ENCODE measurements at regions not wholly inside any gene's neighbourhood (a gene's known extent, or its start where the extent isn't known, plus 50 kb on each side); places are given as distances from the start of the nearest gene placed in this dataset.

- H3K36me3 ChIP-seq (ENCODE audit: control insufficient read depth, insufficient read depth, low read length), result no peaks in the 10 kb centered on the region
- 91 to 97% methylated on average over 12 to 14 of the region's 18 CpGs for WGBS, 2 experiments (ENCODE audit: insufficient coverage in 2 of 2)
- no peak overlapping the region for H3K27ac ChIP-seq (ENCODE audit: low read depth, low read length, severe bottlenecking)
- no peak overlapping the region for H3K4me3 ChIP-seq (ENCODE audit: extremely low read depth, insufficient read depth, low read length, poor library complexity, severe bottlenecking)
- peaks cover 3% of the 10 kb centered on the region for H3K9me3 ChIP-seq (ENCODE audit: control insufficient read depth, low read length)
- peaks cover 20% of the 10 kb centered on the region for H3K4me1 ChIP-seq (ENCODE audit: control insufficient read depth, insufficient read depth, low read length, poor library complexity, severe bottlenecking)
Measured at GRCh38 chr14:54343272-54344121, 53.3 kb upstream of the CDKN3 start.

DNA sequence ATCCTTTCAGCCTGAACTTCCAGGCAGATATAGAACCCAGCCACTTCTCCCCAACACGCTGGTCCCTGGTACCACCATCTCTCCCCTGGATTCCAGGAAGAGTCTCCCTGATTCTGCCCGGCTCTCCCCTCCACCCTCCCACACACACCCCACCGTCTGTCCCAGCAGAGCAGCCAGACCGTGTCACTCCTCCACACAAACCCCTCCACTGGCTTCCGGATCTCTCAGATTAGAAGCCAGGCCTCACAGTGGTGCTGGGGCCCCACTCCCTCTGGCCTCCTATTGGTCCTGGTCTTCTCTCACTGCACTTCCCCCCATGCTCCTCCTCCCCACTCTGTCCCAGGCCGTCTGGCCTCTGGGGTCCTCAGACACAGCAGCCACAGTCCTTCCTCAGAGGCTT, 52.4 kb upstream of the CDKN3 start:
- H3K4me1 ChIP-seq (ENCODE audit: control insufficient read depth, insufficient read depth, low read length, poor library complexity, severe bottlenecking), result peaks cover 17% of the 10 kb centered on the region
- no peak overlapping the region for H3K27ac ChIP-seq (ENCODE audit: low read depth, low read length, severe bottlenecking)
- WGBS, 2 experiments (ENCODE audit: insufficient coverage in 2 of 2), result 63 to 71% methylated on average over 6 of the region's 6 CpGs
- peaks cover 3% of the 10 kb centered on the region for H3K9me3 ChIP-seq (ENCODE audit: control insufficient read depth, low read length)
- no peak overlapping the region for H3K4me3 ChIP-seq (ENCODE audit: extremely low read depth, insufficient read depth, low read length, poor library complexity, severe bottlenecking)
- H3K36me3 ChIP-seq (ENCODE audit: control insufficient read depth, insufficient read depth, low read length), result no peaks in the 10 kb centered on the region

DNA sequence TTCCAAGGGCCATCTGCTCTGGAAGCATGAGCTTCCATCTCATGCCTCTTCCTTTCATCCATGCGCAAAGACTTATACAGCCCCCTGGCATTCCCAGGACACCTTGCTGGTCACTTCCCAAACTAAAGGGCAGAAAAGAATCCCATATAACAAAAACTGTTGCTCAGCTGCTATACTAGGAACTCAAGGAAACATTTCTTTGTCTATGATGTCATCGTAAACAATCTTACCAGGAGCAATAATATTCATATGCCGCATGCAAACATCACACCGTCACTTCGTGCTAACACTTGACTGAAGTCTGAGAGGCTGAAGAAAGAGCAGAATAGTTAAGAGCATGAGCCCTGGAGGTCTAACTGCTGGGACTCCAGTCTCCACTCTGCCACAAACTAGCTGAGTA, 50.5 kb upstream of the CDKN3 start:
- H3K4me3 ChIP-seq (ENCODE audit: extremely low read depth, insufficient read depth, low read length, poor library complexity, severe bottlenecking), result no peak overlapping the region
- H3K4me1 ChIP-seq (ENCODE audit: control insufficient read depth, insufficient read depth, low read length, poor library complexity, severe bottlenecking), result peaks cover 17% of the 10 kb centered on the region
- H3K36me3 ChIP-seq (ENCODE audit: control insufficient read depth, insufficient read depth, low read length), result no peaks in the 10 kb centered on the region
- H3K9me3 ChIP-seq (ENCODE audit: control insufficient read depth, low read length), result peaks cover 3% of the 10 kb centered on the region
- no peak overlapping the region for H3K27ac ChIP-seq (ENCODE audit: low read depth, low read length, severe bottlenecking)
- 92 to 100% methylated on average over 1 to 5 of the region's 5 CpGs for WGBS, 2 experiments (ENCODE audit: insufficient coverage in 2 of 2)
